ENCODE measurements at regions not wholly inside any gene's neighbourhood (a gene's known extent, or its start where the extent isn't known, plus 50 kb on each side); places are given as distances from the start of the nearest gene placed in this dataset.

GRCh38 chr18:22349966-22350365 lies 67.7 kb downstream of the CTAGE1 start:
- no peak overlapping the region for H3K4me2 ChIP-seq (ENCODE audit: low read depth, low read length)

More at GRCh38 chr18:22349966-22350365, 67.7 kb downstream of the CTAGE1 start:
- H2BK5ac ChIP-seq (ENCODE audit: low read depth, low read length, poor library complexity, severe bottlenecking): no peak overlapping the region
- no peaks in the 10 kb centered on the region for H3K27me3 ChIP-seq (ENCODE audit: control insufficient read depth, insufficient read depth, low read length)
- dilution Hi-C loops (cut with HindIII; ENCODE audit: low sequenced_read_pairs, unreplicated experiment) (no loop called here), intact Hi-C loops (cut with micrococcal nuclease) (loop anchor here (2.0 to 5.0 kb wide), 3 partner anchors 115 to 179 kb away; no protein-coding TSS in a partner anchor), in situ Hi-C loops (cut with MboI; ENCODE audit: low sequenced_read_pairs) (no loop called here)
- no peak overlapping the region for H4K8ac ChIP-seq (ENCODE audit: low read depth in 2 of 2, low read length in 2 of 2)
- CTCF ChIA-PET: no interaction called here
- H3K4ac ChIP-seq (ENCODE audit: low read depth, low read length): no peak overlapping the region
- H3K9me1 ChIP-seq (ENCODE audit: insufficient read depth, low read length): peaks cover 10% of the 10 kb centered on the region
- BruUV-seq (replicated peaks): no TSS peak
- peaks cover 22% of the 10 kb centered on the region for H3K4me1 ChIP-seq (ENCODE audit: control insufficient read depth, insufficient read depth, low read length)
- H4K5ac ChIP-seq (ENCODE audit: low read depth, low read length): no peak overlapping the region
- no peak overlapping the region for H4K91ac ChIP-seq (ENCODE audit: insufficient read depth, low read depth, low read length)
- H3K4me3 ChIP-seq (ENCODE audit: insufficient read depth, low read depth, low read length): no peak overlapping the region
- H2AK5ac ChIP-seq (ENCODE audit: low read depth, low read length): no peak overlapping the region
- ATAC-seq (ENCODE audit: low read depth) (no peak), DNase-seq (no peak)
- H2BK120ac ChIP-seq (ENCODE audit: low read depth, low read length): no peak overlapping the region
- no peak overlapping the region for H2BK20ac ChIP-seq (ENCODE audit: low read depth, low read length)
- TF ChIP-seq MAZ (IDR thresholded peaks at IDR 0.05; ENCODE audit: borderline replicate concordance, low read depth, low read length): no peak
- TF ChIP-seq FOS (IDR thresholded peaks at IDR 0.05; ENCODE audit: low read depth, low read length): no peak
- no peak for TF ChIP-seq BHLHE40 (IDR thresholded peaks at IDR 0.05; ENCODE audit: low read depth, low read length)
- no peak for TF ChIP-seq SMC3 (IDR thresholded peaks at IDR 0.05; ENCODE audit: low read depth, low read length)
- no peak for TF ChIP-seq RAD21 (IDR thresholded peaks at IDR 0.05; ENCODE audit: low read length)
- no peak for TF ChIP-seq POLR2A (IDR thresholded peaks at IDR 0.05; ENCODE audit: low read depth, low read length)
- no peak for TF ChIP-seq NFE2L2 (IDR thresholded peaks at IDR 0.05; ENCODE audit: low read depth, low read length)
- TF ChIP-seq CHD1 (IDR thresholded peaks at IDR 0.05; ENCODE audit: low read depth, low read length): no peak
- no peak for TF ChIP-seq MXI1 (IDR thresholded peaks at IDR 0.05; ENCODE audit: borderline replicate concordance, low read depth, low read length)
- TF ChIP-seq RFX5 (IDR thresholded peaks at IDR 0.05; ENCODE audit: low read depth, low read length): no peak
- TF ChIP-seq, protein P1, sequence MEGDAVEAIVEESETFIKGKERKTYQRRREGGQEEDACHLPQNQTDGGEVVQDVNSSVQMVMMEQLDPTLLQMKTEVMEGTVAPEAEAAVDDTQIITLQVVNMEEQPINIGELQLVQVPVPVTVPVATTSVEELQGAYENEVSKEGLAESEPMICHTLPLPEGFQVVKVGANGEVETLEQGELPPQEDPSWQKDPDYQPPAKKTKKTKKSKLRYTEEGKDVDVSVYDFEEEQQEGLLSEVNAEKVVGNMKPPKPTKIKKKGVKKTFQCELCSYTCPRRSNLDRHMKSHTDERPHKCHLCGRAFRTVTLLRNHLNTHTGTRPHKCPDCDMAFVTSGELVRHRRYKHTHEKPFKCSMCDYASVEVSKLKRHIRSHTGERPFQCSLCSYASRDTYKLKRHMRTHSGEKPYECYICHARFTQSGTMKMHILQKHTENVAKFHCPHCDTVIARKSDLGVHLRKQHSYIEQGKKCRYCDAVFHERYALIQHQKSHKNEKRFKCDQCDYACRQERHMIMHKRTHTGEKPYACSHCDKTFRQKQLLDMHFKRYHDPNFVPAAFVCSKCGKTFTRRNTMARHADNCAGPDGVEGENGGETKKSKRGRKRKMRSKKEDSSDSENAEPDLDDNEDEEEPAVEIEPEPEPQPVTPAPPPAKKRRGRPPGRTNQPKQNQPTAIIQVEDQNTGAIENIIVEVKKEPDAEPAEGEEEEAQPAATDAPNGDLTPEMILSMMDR (conservative IDR thresholded peaks at IDR 0.05; ENCODE audit: low read depth, low read length): no peak
- no peak for TF ChIP-seq RCOR1 (IDR thresholded peaks at IDR 0.05; ENCODE audit: insufficient replicate concordance, low read length)
- no peak for TF ChIP-seq CEBPB (IDR thresholded peaks at IDR 0.05; ENCODE audit: low read depth, low read length)
- no peak for TF ChIP-seq MAFK (IDR thresholded peaks at IDR 0.05; ENCODE audit: low read depth, low read length)
- H3K9me3 ChIP-seq (ENCODE audit: control insufficient read depth, insufficient read depth, low read length): no peaks in the 10 kb centered on the region; the same call in 1 of the 2 replicates
- H2BK15ac ChIP-seq (ENCODE audit: low read depth, low read length): no peak overlapping the region
- no peak overlapping the region for H3K27ac ChIP-seq (ENCODE audit: insufficient read depth, low read length)
- no peaks in the 10 kb centered on the region for H4K20me1 ChIP-seq (ENCODE audit: insufficient read depth, low read length)
- H3K9ac ChIP-seq (ENCODE audit: low read depth, low read length): no peak overlapping the region
- H3K79me1 ChIP-seq (ENCODE audit: low read depth in 1 of 2, low read length in 2 of 2): no peaks in the 10 kb centered on the region
- H3K36me3 ChIP-seq (ENCODE audit: control insufficient read depth, insufficient read depth, low read length): no peaks in the 10 kb centered on the region
- no peak overlapping the region for H2AFZ ChIP-seq (replicated peaks; ENCODE audit: low read length, poor library complexity)
- no peak overlapping the region for H3K14ac ChIP-seq (replicated peaks; ENCODE audit: low read depth, low read length)
- H3K23ac ChIP-seq (ENCODE audit: low read depth, low read length): no peak overlapping the region
- POLR2A ChIA-PET (ENCODE audit: unreplicated experiment): no interaction called here
- no peak overlapping the region for H3K56ac ChIP-seq (ENCODE audit: extremely low read depth, insufficient read depth, low read length)
- H3K18ac ChIP-seq (ENCODE audit: low read depth, low read length): no peak overlapping the region
- H2AK9ac ChIP-seq (replicated peaks; ENCODE audit: low read depth, low read length, poor library complexity): no peak overlapping the region
- no CpG with 5 or more reads among the region's 8 CpGs for WGBS, 2 experiments (ENCODE audit: extremely low coverage in 2 of 2, insufficient read length in 1 of 2)

Data from IMR-90 (cell line).